NB4 (cell line): ENCODE measurements at regions not wholly inside any gene's neighbourhood (a gene's known extent, or its start where the extent isn't known, plus 50 kb on each side); places are given as distances from the start of the nearest gene placed in this dataset.

ENCODE experiments used
- DNase-seq: peaks from one replicate; pipeline ENCODE4 v3.0.0; 2010; ENCODE audit warnings: low read depth
- H3K4me3 ChIP-seq: one replicate; pipeline ENCODE4 v1.5.1; 2011; ENCODE audit warnings: mild to moderate bottlenecking, low read depth, low read length, moderate library complexity
- MYC ChIP-seq: IDR thresholded peaks from 2 replicates; pipeline ENCODE4 v1.6.1; 2011; ENCODE audit warnings: low read depth, low read length
- POLR2A ChIP-seq: IDR thresholded peaks from 2 replicates; pipeline ENCODE4 v1.6.1; 2011; ENCODE audit warnings: mild to moderate bottlenecking; ENCODE audit not compliant: insufficient read length; ENCODE audit errors: extremely low read depth
- TF ChIP-seq, protein P1 (sequence below): IDR thresholded peaks from 2 replicates; pipeline ENCODE4 v1.6.1; 2011; ENCODE audit warnings: low read depth, low read length
- TF ChIP-seq, protein P2 (sequence below): IDR thresholded peaks from one replicate; pipeline ENCODE4 v1.5.1; 2012; ENCODE audit warnings: low read depth, low read length

DNA sequence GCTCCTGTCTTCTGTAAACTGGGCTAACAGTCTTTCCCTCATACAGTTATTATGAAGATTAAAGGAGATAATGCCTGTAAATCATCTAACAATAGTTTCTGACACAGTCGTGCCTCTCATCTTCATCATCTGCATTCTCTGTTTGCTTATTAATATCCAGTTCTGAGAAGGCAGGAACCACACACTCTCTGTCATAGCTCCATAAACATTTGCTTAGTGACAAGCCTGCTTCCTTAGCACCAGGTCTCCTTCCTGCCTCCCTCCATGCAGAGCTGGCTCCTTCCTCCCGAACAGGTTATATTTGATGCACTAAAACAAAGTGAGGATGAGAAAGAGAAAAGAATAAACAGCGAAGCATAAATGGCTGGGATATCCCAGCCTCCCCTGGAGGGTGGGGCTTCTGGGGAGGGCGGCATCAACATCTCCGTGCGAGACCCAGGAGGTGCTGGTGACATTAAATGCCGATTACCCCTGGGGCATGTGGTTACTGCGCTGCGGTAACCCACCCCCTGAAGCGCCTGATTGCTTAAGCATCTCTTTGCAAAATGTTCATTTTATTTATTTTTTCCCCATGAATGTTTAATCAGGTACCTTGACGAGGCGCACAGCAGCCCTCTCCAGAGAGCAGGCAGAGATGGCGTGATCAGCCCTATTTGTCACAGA is 404.9 kb downstream of the NXPE2 start:
- DNase-seq: peak; percentile 52

DNA sequence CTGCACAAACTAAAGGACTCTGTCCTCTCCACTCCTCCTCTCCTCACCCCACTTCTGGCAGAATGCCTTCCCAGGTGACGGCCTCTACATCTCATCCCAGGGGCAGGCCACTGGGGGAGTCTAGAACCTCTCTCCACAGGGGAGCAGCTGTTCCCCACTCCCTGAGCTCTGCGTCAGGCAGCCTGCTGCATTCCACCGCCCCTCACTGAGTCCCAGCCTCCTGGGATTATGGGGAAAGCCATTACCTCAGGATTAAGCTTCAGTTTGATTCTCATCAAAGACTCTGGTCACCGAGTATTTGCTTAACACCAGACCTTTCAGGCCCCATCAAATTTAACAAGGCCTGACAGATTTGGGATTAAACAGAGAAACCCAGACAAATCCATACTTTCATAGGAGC is 405.9 kb downstream of the NXPE2 start:
- TF ChIP-seq MYC (no peak), POLR2A (no peak)
- TF ChIP-seq, protein P1, sequence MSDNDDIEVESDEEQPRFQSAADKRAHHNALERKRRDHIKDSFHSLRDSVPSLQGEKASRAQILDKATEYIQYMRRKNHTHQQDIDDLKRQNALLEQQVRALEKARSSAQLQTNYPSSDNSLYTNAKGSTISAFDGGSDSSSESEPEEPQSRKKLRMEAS: no peak
- TF ChIP-seq, protein P2, sequence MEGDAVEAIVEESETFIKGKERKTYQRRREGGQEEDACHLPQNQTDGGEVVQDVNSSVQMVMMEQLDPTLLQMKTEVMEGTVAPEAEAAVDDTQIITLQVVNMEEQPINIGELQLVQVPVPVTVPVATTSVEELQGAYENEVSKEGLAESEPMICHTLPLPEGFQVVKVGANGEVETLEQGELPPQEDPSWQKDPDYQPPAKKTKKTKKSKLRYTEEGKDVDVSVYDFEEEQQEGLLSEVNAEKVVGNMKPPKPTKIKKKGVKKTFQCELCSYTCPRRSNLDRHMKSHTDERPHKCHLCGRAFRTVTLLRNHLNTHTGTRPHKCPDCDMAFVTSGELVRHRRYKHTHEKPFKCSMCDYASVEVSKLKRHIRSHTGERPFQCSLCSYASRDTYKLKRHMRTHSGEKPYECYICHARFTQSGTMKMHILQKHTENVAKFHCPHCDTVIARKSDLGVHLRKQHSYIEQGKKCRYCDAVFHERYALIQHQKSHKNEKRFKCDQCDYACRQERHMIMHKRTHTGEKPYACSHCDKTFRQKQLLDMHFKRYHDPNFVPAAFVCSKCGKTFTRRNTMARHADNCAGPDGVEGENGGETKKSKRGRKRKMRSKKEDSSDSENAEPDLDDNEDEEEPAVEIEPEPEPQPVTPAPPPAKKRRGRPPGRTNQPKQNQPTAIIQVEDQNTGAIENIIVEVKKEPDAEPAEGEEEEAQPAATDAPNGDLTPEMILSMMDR: no peak
- no peak for DNase-seq
- no peak overlapping the region for H3K4me3 ChIP-seq

More for the DNA sequence above, 404.9 kb downstream of the NXPE2 start:
- no peak overlapping the region for H3K4me3 ChIP-seq
- no peak for TF ChIP-seq POLR2A
- TF ChIP-seq, protein P1: no peak
- no peak for TF ChIP-seq MYC
- TF ChIP-seq, protein P2: no peak

DNA sequence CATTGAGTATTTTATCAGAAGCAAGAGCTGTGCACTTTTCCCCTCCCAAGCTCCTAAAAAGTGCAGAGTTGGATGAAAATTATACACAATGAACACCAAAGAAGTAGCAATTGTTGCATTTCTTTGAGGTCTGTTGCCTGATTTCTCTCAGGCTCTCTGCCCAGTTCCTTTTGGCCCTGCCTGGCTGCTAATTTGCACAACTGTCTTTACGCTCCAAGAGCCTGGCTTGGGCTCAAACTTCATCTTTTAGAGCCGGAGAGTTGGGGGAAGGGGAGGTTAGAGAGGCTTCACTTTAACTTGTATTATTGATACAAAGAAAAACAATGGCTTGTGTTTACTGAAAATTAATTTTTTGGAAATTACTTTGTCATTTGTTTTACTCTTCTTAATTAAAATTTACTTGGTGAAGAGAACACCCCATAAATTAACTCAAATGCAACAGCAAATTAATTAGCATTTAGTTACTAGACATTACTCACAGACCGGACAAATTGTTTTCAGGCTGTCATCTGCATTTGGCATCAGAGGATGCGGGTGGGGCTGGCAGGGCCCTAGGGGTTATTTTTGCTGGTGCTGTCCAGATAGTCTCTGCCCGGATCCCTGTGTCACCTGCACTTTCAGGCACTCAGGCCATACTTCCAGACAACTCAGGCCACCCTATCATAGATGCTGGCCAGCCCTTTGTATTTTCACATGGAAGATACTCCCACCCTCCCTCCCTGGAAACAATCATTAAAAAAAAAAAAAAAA is 407.3 kb downstream of the NXPE2 start:
- no peak overlapping the region for H3K4me3 ChIP-seq
- no peak for TF ChIP-seq MYC
- TF ChIP-seq, protein P2: no peak
- TF ChIP-seq POLR2A: no peak
- TF ChIP-seq, protein P1: no peak

DNA sequence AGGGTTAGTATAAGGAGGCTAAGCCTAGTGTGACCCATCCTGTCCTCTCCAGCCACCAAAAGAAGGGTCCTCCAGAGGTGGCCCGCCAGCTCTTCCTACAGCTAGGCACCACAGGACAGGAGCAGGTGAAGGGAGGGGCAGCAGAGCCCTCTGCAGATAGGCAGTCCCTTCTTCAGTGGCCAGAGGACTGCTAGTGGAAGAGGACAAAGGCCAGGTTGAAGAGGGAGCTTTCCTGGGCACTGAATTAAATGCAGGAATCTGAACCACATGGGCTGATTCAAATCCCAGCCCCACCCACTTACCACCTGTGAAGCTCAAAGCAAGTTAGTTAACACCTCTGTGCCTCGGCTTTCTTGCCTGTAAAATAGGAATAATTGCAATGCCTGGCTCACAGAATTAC is 409.5 kb downstream of the NXPE2 start:
- TF ChIP-seq POLR2A: no peak
- no peak for TF ChIP-seq MYC
- TF ChIP-seq, protein P1: no peak
- TF ChIP-seq, protein P2: no peak
- no peak for DNase-seq
- H3K4me3 ChIP-seq: no peak overlapping the region

More for the DNA sequence above, 407.3 kb downstream of the NXPE2 start:
- no peak for DNase-seq

DNA sequence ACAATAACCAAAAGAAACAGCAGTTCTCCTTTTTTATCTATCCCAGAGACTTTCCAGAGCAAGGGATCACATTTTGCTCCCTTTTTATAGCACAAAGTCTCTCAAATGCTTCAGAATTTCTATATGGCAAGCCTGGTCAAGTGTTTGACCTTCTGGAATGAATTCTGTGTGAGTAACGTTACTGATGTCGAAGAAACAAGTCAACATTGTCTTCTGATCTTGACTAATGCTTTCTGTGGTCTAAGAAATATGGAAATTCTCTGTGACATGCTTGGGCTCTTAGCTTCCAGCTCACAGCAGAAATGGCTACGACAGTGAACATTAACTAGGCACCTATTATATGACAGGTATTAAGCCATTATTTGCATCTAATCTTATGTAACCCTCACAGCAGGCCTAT is 411.7 kb downstream of the CADM1 start:
- H3K4me3 ChIP-seq: no peak overlapping the region
- DNase-seq: no peak
- TF ChIP-seq, protein P1: no peak
- TF ChIP-seq POLR2A: no peak
- TF ChIP-seq MYC: no peak
- TF ChIP-seq, protein P2: no peak
